Fibroblast of skin of scalp (primary cell): ENCODE measurements at regions not wholly inside any gene's neighbourhood (a gene's known extent, or its start where the extent isn't known, plus 50 kb on each side); places are given as distances from the start of the nearest gene placed in this dataset.

Experiments
- DNase-seq: peaks from one replicate; pipeline ENCODE4 v3.0.0-alpha.2; 2013

- DNase-seq: no peak
Observed at GRCh38 chr6:91606148-91606901, 1019.5 kb upstream of the MAP3K7 start.

- DNase-seq: no peak
Observed at GRCh38 chr6:91600561-91600960, 1013.7 kb upstream of the MAP3K7 start.

- no peak for DNase-seq
Observed at GRCh38 chr6:91590191-91590590, 1003.3 kb upstream of the MAP3K7 start.

- no peak for DNase-seq
Observed at GRCh38 chr6:91580635-91581034, 993.8 kb upstream of the MAP3K7 start.

- no peak for DNase-seq
Observed at GRCh38 chr6:91575032-91575431, 988.2 kb upstream of the MAP3K7 start.

GRCh38 chr6:91573826-91574416 is 987.0 kb upstream of the MAP3K7 start:
- no peak for DNase-seq

- no peak for DNase-seq
Observed at GRCh38 chr6:91572878-91573277, 986.0 kb upstream of the MAP3K7 start.

- DNase-seq: peak; percentile 2
Observed at GRCh38 chr6:91569071-91569470, 982.2 kb upstream of the MAP3K7 start.

GRCh38 chr6:91566467-91566866 is 979.6 kb upstream of the MAP3K7 start:
- no peak for DNase-seq

- DNase-seq: no peak
Observed at GRCh38 chr6:91565207-91565606, 978.3 kb upstream of the MAP3K7 start.

- peak; percentile 15 for DNase-seq
Observed at GRCh38 chr6:91562955-91563354, 976.1 kb upstream of the MAP3K7 start.

GRCh38 chr6:91560409-91560808 is 973.5 kb upstream of the MAP3K7 start:
- no peak for DNase-seq

GRCh38 chr6:91540902-91541301 is 954.0 kb upstream of the MAP3K7 start:
- no peak for DNase-seq

- DNase-seq: no peak
Observed at GRCh38 chr6:91539456-91539855, 952.6 kb upstream of the MAP3K7 start.

GRCh38 chr6:91538622-91539021 is 951.8 kb upstream of the MAP3K7 start:
- no peak for DNase-seq

- no peak for DNase-seq
Observed at GRCh38 chr6:91534614-91535013, 947.7 kb upstream of the MAP3K7 start.

- no peak for DNase-seq
Observed at GRCh38 chr6:91523511-91523910, 936.6 kb upstream of the MAP3K7 start.

- DNase-seq: no peak
Observed at GRCh38 chr6:91521999-91522398, 935.1 kb upstream of the MAP3K7 start.

- no peak for DNase-seq
Observed at GRCh38 chr6:91509711-91510110, 922.8 kb upstream of the MAP3K7 start.

- DNase-seq: no peak
Observed at GRCh38 chr6:91509039-91509438, 922.2 kb upstream of the MAP3K7 start.

- DNase-seq: no peak
Observed at GRCh38 chr6:91506509-91506908, 919.6 kb upstream of the MAP3K7 start.

- DNase-seq: no peak
Observed at GRCh38 chr6:91505199-91505598, 918.3 kb upstream of the MAP3K7 start.

- no peak for DNase-seq
Observed at GRCh38 chr6:91501930-91502329, 915.1 kb upstream of the MAP3K7 start.

GRCh38 chr6:91500689-91501303 is 913.9 kb upstream of the MAP3K7 start:
- DNase-seq: no peak
